ENCODE measurements at regions not wholly inside any gene's neighbourhood (a gene's known extent, or its start where the extent isn't known, plus 50 kb on each side); places are given as distances from the start of the nearest gene placed in this dataset.

- DNase-seq (ENCODE audit: low read depth in 2 of 3, low spot score in 2 of 3): no peak
Measured at GRCh38 chr1:221331273-221332183, 410.4 kb downstream of the DUSP10 start.

GRCh38 chr1:221334062-221334461, 407.8 kb downstream of the DUSP10 start:
- peak in 1 of 3 donors; percentile 26 for DNase-seq (ENCODE audit: low read depth in 2 of 3, low spot score in 2 of 3)

GRCh38 chr1:221335161-221336101, 406.5 kb downstream of the DUSP10 start:
- peak in 1 of 3 donors; percentile 39 for DNase-seq (ENCODE audit: low read depth in 2 of 3, low spot score in 2 of 3)

GRCh38 chr1:221336126-221336525, 405.8 kb downstream of the DUSP10 start:
- no peak for DNase-seq (ENCODE audit: low read depth in 2 of 3, low spot score in 2 of 3)

GRCh38 chr1:221337106-221337505, 404.8 kb downstream of the DUSP10 start:
- DNase-seq (ENCODE audit: low read depth in 2 of 3, low spot score in 2 of 3): no peak

GRCh38 chr1:221343136-221343535, 398.8 kb downstream of the DUSP10 start:
- no peak for DNase-seq (ENCODE audit: low read depth in 2 of 3, low spot score in 2 of 3)

GRCh38 chr1:221343607-221344006, 398.3 kb downstream of the DUSP10 start:
- DNase-seq (ENCODE audit: low read depth in 2 of 3, low spot score in 2 of 3): no peak

- DNase-seq (ENCODE audit: low read depth in 2 of 3, low spot score in 2 of 3): no peak
Measured at GRCh38 chr1:221344693-221345092, 397.2 kb downstream of the DUSP10 start.

- no peak for DNase-seq (ENCODE audit: low read depth in 2 of 3, low spot score in 2 of 3)
Measured at GRCh38 chr1:221347706-221348105, 394.2 kb downstream of the DUSP10 start.

- no peak for DNase-seq (ENCODE audit: low read depth in 2 of 3, low spot score in 2 of 3)
Measured at GRCh38 chr1:221350091-221350490, 391.8 kb downstream of the DUSP10 start.

- no peak for DNase-seq (ENCODE audit: low read depth in 2 of 3, low spot score in 2 of 3)
Measured at GRCh38 chr1:221356693-221357092, 385.2 kb downstream of the DUSP10 start.

GRCh38 chr1:221363039-221363438, 378.9 kb downstream of the DUSP10 start:
- peak in 2 of 3 donors; percentile 2 to 36 for DNase-seq (ENCODE audit: low read depth in 2 of 3, low spot score in 2 of 3)

GRCh38 chr1:221366495-221367110, 375.3 kb downstream of the DUSP10 start:
- no peak for DNase-seq (ENCODE audit: low read depth in 2 of 3, low spot score in 2 of 3)

- no peak for DNase-seq (ENCODE audit: low read depth in 2 of 3, low spot score in 2 of 3)
Measured at GRCh38 chr1:221371705-221372104, 370.2 kb downstream of the DUSP10 start.

GRCh38 chr1:221373795-221374194, 368.1 kb downstream of the DUSP10 start:
- DNase-seq (ENCODE audit: low read depth in 2 of 3, low spot score in 2 of 3): no peak

GRCh38 chr1:221376286-221376685, 365.6 kb downstream of the DUSP10 start:
- no peak for DNase-seq (ENCODE audit: low read depth in 2 of 3, low spot score in 2 of 3)

GRCh38 chr1:221381910-221382623, 359.8 kb downstream of the DUSP10 start:
- no peak for DNase-seq (ENCODE audit: low read depth in 2 of 3, low spot score in 2 of 3)

GRCh38 chr1:221392453-221392852, 349.4 kb downstream of the DUSP10 start:
- no peak for DNase-seq (ENCODE audit: low read depth in 2 of 3, low spot score in 2 of 3)

GRCh38 chr1:221394011-221394544, 347.8 kb downstream of the DUSP10 start:
- no peak for DNase-seq (ENCODE audit: low read depth in 2 of 3, low spot score in 2 of 3)

- DNase-seq (ENCODE audit: low read depth in 2 of 3, low spot score in 2 of 3): no peak
Measured at GRCh38 chr1:221396526-221396925, 345.4 kb downstream of the DUSP10 start.
